ENCODE measurements at regions not wholly inside any gene's neighbourhood (a gene's known extent, or its start where the extent isn't known, plus 50 kb on each side); places are given as distances from the start of the nearest gene placed in this dataset.

DNA sequence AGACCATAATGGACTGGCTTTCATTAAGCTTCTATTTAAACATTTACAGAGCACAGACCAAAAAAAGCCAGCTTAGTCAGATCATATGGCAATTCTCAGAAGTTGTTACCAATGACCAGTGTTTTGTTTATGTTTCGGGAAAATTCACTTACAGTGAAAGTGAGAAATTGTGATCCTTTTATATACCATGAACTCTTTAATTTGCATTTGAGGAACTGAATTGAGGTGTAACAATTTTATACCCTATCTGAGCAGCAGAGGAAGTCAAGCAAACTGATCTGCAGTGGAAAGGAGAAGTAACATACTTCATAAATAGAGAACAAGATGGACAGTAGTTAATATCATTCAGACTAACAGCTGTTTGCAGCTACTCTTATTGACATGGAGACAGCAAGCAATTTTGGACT is 97.1 kb downstream of the TMA16 start:
- Histone ChIP-seq H3K4me3 (no peak overlapping the region), H3K27me3 (no peaks in the 10 kb centered on the region), H3K27ac (no peak overlapping the region), H3K9me3 (no peaks in the 10 kb centered on the region), H3K36me3 (no peaks in the 10 kb centered on the region), H3K4me1 (no peaks in the 10 kb centered on the region)
- no peak for TF ChIP-seq POLR2AphosphoS5 (IDR thresholded peaks at IDR 0.05; ENCODE audit: insufficient read depth in 1 of 2, low read depth in 1 of 2)
- no peak for TF ChIP-seq POLR2A (IDR thresholded peaks at IDR 0.05)
- TF ChIP-seq, protein P1, sequence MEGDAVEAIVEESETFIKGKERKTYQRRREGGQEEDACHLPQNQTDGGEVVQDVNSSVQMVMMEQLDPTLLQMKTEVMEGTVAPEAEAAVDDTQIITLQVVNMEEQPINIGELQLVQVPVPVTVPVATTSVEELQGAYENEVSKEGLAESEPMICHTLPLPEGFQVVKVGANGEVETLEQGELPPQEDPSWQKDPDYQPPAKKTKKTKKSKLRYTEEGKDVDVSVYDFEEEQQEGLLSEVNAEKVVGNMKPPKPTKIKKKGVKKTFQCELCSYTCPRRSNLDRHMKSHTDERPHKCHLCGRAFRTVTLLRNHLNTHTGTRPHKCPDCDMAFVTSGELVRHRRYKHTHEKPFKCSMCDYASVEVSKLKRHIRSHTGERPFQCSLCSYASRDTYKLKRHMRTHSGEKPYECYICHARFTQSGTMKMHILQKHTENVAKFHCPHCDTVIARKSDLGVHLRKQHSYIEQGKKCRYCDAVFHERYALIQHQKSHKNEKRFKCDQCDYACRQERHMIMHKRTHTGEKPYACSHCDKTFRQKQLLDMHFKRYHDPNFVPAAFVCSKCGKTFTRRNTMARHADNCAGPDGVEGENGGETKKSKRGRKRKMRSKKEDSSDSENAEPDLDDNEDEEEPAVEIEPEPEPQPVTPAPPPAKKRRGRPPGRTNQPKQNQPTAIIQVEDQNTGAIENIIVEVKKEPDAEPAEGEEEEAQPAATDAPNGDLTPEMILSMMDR (IDR thresholded peaks at IDR 0.05): no peak
- intact Hi-C loops (cut with DNase I): no loop called here
- no peak for DNase-seq (ENCODE audit: extremely low spot score in 2 of 2)

DNA sequence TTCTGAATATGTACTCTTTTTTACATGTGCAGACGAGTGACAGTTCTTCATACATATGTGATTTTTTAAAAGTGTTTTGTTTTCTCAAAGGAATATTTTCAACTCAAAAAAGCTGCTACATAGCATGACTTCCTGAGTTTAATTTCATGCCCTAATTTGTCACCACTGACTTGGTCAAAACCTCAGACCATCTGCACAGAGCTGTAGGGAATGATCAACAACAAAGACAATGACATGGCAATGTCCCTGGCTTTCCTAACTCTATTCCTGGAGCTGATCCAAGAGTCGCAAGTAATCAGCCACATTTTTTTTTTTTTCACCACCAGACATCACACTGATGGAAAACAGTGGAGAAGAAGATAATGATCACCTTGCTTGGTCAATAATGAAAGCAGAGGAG is 97.7 kb downstream of the TMA16 start:
- Histone ChIP-seq H3K27me3 (no peaks in the 10 kb centered on the region), H3K36me3 (no peaks in the 10 kb centered on the region), H3K27ac (no peak overlapping the region), H3K4me1 (no peaks in the 10 kb centered on the region), H3K9me3 (no peaks in the 10 kb centered on the region), H3K4me3 (no peak overlapping the region)
- no peak for DNase-seq (ENCODE audit: extremely low spot score in 2 of 2)
- TF ChIP-seq POLR2A (IDR thresholded peaks at IDR 0.05) (no peak), POLR2AphosphoS5 (IDR thresholded peaks at IDR 0.05; ENCODE audit: insufficient read depth in 1 of 2, low read depth in 1 of 2) (no peak)
- TF ChIP-seq, protein P1 (IDR thresholded peaks at IDR 0.05): no peak
- intact Hi-C loops (cut with DNase I): no loop called here

DNA sequence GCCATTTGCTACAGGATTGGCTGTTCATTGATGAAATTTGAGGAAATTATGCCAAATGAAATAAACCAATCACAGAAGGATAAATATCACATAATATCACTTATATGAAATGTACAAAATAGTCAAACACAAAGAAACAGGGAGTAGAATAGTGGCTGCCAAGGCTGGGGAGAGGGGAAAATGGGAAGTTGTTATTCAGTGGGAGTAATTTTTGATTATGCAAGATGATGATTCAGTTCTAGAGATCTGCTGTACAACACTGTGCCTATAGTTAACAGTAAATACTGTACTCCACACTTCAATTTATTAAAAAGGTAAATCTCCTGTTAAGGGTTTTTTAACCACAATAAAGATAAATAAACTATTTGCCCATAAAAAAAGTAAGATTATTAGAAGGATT is 101.1 kb downstream of the TMA16 start:
- Histone ChIP-seq H3K27ac (no peak overlapping the region), H3K9me3 (no peaks in the 10 kb centered on the region), H3K4me1 (no peaks in the 10 kb centered on the region), H3K36me3 (no peaks in the 10 kb centered on the region), H3K27me3 (no peaks in the 10 kb centered on the region), H3K4me3 (no peak overlapping the region)
- intact Hi-C loops (cut with DNase I): no loop called here
- no peak for TF ChIP-seq POLR2A (IDR thresholded peaks at IDR 0.05)
- TF ChIP-seq, protein P1 (IDR thresholded peaks at IDR 0.05): no peak
- DNase-seq (ENCODE audit: extremely low spot score in 2 of 2): no peak

DNA sequence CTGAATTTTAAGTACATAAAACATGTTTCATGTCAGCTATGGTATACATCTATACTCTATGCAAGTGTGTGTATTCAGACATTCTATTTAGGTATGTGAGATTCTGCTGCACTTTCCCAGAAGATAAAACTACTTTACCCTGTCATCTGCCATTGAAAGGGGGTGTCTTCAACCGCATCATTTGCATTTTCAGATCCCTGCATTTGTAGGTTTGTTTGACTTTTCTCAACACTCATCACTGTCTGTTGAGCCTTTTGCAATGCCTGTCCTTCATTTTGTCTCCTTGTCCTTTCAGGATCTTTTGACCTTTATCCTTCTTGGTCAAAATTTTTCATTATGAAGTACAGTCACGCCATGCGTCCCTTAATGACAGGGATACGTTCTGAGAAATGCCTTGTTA is 103.5 kb downstream of the TMA16 start:
- Histone ChIP-seq H3K4me1 (no peaks in the 10 kb centered on the region), H3K9me3 (no peaks in the 10 kb centered on the region), H3K36me3 (no peaks in the 10 kb centered on the region), H3K27me3 (no peaks in the 10 kb centered on the region), H3K4me3 (no peak overlapping the region), H3K27ac (no peak overlapping the region)
- DNase-seq (ENCODE audit: extremely low spot score in 2 of 2): no peak
- intact Hi-C loops (cut with DNase I): no loop called here
- TF ChIP-seq POLR2AphosphoS5 (IDR thresholded peaks at IDR 0.05; ENCODE audit: insufficient read depth in 1 of 2, low read depth in 1 of 2) (no peak), POLR2A (IDR thresholded peaks at IDR 0.05) (no peak)
- TF ChIP-seq, protein P1 (IDR thresholded peaks at IDR 0.05): no peak

DNA sequence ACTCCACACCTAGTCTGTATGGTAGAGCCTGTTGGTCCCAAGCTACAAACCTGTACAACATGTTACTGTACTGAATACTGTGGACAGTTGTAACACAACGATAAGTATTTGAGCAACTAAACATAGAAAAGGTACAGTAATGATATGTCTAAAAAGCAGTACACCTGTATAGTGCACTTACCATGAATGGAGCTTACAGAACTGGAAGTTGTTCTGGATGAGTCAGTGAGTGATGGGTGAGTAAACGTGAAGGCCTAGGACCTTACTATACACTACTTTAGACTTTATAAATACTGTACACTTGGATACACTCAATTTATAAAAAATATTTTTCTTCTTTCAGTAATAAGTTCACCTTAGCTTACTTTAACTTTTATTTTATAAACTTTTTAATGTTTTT is 104.0 kb downstream of the TMA16 start:
- H3K4me1 ChIP-seq: no peaks in the 10 kb centered on the region
- no peaks in the 10 kb centered on the region for H3K9me3 ChIP-seq
- H3K36me3 ChIP-seq: no peaks in the 10 kb centered on the region
- H3K27me3 ChIP-seq: no peaks in the 10 kb centered on the region
- TF ChIP-seq POLR2AphosphoS5 (IDR thresholded peaks at IDR 0.05; ENCODE audit: insufficient read depth in 1 of 2, low read depth in 1 of 2) (no peak), POLR2A (IDR thresholded peaks at IDR 0.05) (no peak)
- TF ChIP-seq, protein P1 (IDR thresholded peaks at IDR 0.05): no peak
- DNase-seq (ENCODE audit: extremely low spot score in 2 of 2): no peak
- intact Hi-C loops (cut with DNase I): no loop called here
- no peak overlapping the region for H3K4me3 ChIP-seq
- no peak overlapping the region for H3K27ac ChIP-seq

All from vagina (tissue), 2 donors.